ENCODE measurements at regions not wholly inside any gene's neighbourhood (a gene's known extent, or its start where the extent isn't known, plus 50 kb on each side); places are given as distances from the start of the nearest gene placed in this dataset.

DNA sequence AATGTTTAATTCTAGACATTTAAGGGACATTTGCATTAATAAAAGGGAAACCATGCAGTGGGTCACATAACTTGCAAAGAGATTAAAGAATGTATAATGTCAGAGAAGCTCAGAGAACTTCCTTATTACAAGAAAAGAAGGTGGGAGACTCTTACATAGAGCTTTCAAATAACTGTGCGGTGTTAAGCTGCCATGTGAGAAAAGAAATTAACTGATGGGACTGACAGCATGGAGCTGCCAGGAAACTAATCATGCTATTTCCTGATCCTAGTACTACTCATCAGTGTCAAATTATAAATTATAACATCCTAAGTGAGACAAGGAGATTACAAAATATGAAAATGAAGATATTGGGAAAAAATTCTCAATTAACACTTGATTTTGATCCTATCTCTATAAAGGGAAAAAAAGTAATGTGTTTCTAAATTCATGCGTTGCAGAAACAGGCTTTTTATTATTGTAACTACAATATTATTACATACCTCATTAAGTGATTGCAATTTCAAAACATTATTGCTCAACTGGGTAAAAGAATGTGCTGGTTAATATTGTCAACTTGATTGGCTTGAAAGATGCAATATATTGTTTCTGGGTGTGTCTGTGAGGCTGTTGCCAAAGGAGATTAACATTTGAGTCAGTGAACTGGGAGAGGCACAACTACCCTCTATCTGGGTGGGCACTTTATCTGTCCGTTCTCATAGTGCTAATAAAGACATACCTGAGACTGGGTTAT lies 609.5 kb upstream of the NUDT12 start:
- no peak for TF ChIP-seq EGR1 (IDR thresholded peaks at IDR 0.05)
- TF ChIP-seq TAF1 (IDR thresholded peaks at IDR 0.05; ENCODE audit: low read depth), result no peak
- TF ChIP-seq CREB1 (IDR thresholded peaks at IDR 0.05; ENCODE audit: low read depth), result no peak
- TF ChIP-seq, protein P1, sequence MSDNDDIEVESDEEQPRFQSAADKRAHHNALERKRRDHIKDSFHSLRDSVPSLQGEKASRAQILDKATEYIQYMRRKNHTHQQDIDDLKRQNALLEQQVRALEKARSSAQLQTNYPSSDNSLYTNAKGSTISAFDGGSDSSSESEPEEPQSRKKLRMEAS (IDR thresholded peaks at IDR 0.05), result no peak
